ENCODE measurements at regions not wholly inside any gene's neighbourhood (a gene's known extent, or its start where the extent isn't known, plus 50 kb on each side); places are given as distances from the start of the nearest gene placed in this dataset.

DNA sequence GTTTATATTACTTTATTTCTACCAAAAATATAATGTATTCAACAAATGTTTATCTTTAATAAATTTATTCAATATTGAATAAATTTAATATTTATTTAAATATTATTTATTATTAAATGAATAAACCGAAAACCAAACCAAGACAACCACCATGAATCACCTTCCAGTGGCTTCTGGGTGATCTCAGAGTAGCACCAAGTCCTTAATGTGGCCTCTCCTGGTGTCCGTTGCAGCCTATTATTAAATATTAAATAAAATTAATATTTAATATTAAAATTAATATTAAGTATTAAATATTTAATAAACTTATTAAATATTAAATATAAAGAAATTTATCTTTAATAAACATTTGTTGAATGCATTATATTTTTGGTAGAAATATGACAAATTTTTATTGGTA lies 143.3 kb upstream of the PLPP4 start:
- DNase-seq (ENCODE audit: low read depth, low spot score), result no peak
- Mint-ChIP-seq H3K27ac (ENCODE audit: unreplicated experiment) (no peak overlapping the region), H3K36me3 (ENCODE audit: low read depth) (no peaks in the 10 kb centered on the region), H3K27me3 (ENCODE audit: low read depth) (peaks cover 2% of the 10 kb centered on the region), H3K9me3 (no peaks in the 10 kb centered on the region), H3K4me1 (no peaks in the 10 kb centered on the region), H3K4me3 (no peak overlapping the region)
- TF ChIP-seq, protein P1, sequence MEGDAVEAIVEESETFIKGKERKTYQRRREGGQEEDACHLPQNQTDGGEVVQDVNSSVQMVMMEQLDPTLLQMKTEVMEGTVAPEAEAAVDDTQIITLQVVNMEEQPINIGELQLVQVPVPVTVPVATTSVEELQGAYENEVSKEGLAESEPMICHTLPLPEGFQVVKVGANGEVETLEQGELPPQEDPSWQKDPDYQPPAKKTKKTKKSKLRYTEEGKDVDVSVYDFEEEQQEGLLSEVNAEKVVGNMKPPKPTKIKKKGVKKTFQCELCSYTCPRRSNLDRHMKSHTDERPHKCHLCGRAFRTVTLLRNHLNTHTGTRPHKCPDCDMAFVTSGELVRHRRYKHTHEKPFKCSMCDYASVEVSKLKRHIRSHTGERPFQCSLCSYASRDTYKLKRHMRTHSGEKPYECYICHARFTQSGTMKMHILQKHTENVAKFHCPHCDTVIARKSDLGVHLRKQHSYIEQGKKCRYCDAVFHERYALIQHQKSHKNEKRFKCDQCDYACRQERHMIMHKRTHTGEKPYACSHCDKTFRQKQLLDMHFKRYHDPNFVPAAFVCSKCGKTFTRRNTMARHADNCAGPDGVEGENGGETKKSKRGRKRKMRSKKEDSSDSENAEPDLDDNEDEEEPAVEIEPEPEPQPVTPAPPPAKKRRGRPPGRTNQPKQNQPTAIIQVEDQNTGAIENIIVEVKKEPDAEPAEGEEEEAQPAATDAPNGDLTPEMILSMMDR (conservative IDR thresholded peaks at IDR 0.05), result no peak

DNA sequence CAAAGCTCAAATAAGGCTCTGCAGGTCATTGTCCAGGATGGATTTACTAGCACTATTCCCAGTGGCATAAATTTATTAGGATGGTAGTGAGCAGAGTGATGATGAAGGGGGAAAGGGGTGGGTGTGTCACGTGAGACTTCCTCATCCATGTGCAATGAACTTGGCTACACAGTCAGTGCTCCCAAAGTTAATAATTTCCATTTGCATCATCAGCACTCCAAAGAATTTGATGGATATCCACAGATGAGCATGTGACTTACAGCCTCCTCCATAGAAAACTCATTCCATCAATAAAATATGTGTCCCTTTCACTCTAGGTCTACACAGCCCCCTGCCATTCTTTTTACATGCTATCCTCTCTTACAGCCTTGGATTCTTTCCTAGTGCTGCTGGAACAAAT lies 142.6 kb upstream of the PLPP4 start:
- H3K36me3 Mint-ChIP-seq (ENCODE audit: low read depth), result no peaks in the 10 kb centered on the region
- no peak for DNase-seq (ENCODE audit: low read depth, low spot score)
- H3K4me3 Mint-ChIP-seq, result no peak overlapping the region
- TF ChIP-seq, protein P1 (conservative IDR thresholded peaks at IDR 0.05), result no peak
- no peaks in the 10 kb centered on the region for H3K9me3 Mint-ChIP-seq
- H3K27ac Mint-ChIP-seq (ENCODE audit: unreplicated experiment), result no peak overlapping the region
- H3K4me1 Mint-ChIP-seq, result no peaks in the 10 kb centered on the region
- H3K27me3 Mint-ChIP-seq (ENCODE audit: low read depth), result peaks cover 2% of the 10 kb centered on the region

DNA sequence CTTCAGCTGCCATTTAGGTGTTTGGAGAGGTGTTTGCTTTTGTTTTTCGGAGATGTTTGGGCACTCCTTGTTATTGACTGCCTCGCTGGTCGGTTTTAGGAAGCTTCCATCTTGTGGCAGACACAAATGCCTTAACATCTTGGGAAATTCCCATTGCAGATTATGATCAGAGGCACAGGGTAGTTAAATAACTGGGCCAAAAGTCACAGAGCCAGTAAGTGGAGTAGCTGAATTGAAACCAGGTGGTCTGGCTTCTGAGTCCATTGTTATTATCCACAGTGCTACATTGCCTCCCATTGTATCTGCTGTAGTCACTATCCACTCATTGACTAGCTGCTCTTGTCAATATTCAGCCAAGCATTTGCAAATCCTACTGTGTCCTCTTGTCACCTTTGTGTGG lies 138.2 kb upstream of the PLPP4 start:
- Mint-ChIP-seq H3K4me3 (no peak overlapping the region), H3K36me3 (ENCODE audit: low read depth) (no peaks in the 10 kb centered on the region), H3K27me3 (ENCODE audit: low read depth) (peaks cover 7% of the 10 kb centered on the region), H3K4me1 (no peaks in the 10 kb centered on the region), H3K9me3 (no peaks in the 10 kb centered on the region), H3K27ac (ENCODE audit: unreplicated experiment) (no peak overlapping the region)
- DNase-seq (ENCODE audit: low read depth, low spot score), result no peak
- TF ChIP-seq, protein P1 (conservative IDR thresholded peaks at IDR 0.05), result no peak

DNA sequence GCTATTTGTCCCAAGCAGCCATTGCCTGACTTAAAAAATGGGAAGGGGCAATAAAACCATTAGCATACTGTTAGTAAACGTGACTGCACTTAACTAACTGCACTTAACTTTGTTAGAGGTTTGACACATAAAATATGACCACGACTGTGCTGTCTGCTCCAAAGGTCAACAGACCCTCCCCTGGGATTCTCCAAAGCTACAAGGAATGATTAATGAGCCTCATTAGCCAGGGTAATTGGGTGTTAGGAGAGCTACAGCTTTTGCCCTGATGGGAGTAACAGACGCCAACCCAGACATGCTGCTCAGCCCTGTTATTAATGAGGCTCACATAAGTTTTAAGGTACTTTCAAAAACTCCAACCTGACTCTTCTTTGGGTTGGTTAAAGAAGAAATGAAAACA lies 129.4 kb upstream of the PLPP4 start:
- Mint-ChIP-seq H3K4me1 (no peaks in the 10 kb centered on the region), H3K36me3 (ENCODE audit: low read depth) (no peaks in the 10 kb centered on the region), H3K9me3 (no peaks in the 10 kb centered on the region), H3K27me3 (ENCODE audit: low read depth) (no peaks in the 10 kb centered on the region), H3K4me3 (no peak overlapping the region), H3K27ac (ENCODE audit: unreplicated experiment) (no peak overlapping the region)
- TF ChIP-seq, protein P1 (conservative IDR thresholded peaks at IDR 0.05), result no peak
- no peak for DNase-seq (ENCODE audit: low read depth, low spot score)

DNA sequence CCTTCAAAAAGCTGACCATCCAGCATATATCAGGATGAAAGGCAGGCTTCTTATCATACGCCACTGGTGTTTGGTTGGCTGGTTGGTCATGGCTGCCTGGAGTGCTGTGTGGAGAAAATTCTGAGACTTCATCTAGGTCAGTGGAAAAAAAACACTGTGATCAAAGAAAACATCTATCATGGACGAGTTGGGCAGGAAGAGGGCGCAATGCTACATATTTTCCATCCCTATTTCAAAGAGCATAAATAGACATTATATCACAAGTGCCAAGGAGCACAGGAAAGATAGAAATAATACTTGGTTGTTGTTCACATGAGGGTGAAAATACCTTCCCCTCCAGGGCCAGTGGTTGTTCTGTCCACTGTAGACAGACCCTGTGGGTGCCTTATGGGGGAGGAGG lies 128.4 kb upstream of the PLPP4 start:
- Mint-ChIP-seq H3K9me3 (no peaks in the 10 kb centered on the region), H3K36me3 (ENCODE audit: low read depth) (no peaks in the 10 kb centered on the region), H3K4me3 (no peak overlapping the region), H3K27ac (ENCODE audit: unreplicated experiment) (no peak overlapping the region), H3K4me1 (no peaks in the 10 kb centered on the region), H3K27me3 (ENCODE audit: low read depth) (no peaks in the 10 kb centered on the region)
- TF ChIP-seq, protein P1 (conservative IDR thresholded peaks at IDR 0.05), result no peak
- no peak for DNase-seq (ENCODE audit: low read depth, low spot score)

DNA sequence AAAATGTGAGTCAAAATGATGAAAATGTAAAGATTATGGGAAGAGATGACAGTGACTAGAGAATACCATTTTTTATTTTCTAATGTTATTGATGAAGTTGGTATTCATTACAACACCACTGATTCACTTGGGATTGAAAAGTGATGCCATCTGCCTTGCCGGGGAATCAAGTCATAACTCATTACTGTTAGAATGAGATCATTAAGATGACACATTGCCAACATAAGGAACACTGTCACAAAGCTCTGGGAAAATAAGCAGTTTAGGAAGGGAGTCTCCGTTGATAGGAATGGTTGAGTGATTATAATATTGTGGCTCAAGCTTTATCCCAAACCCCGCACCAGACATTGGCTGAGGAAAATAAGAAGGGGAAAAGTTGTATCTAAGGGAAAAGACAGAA lies 121.5 kb upstream of the PLPP4 start:
- H3K27me3 Mint-ChIP-seq (ENCODE audit: low read depth), result peaks cover 6% of the 10 kb centered on the region
- no peaks in the 10 kb centered on the region for H3K4me1 Mint-ChIP-seq
- TF ChIP-seq, protein P1 (conservative IDR thresholded peaks at IDR 0.05), result no peak

More for the DNA sequence above, 121.5 kb upstream of the PLPP4 start:
- no peaks in the 10 kb centered on the region for H3K9me3 Mint-ChIP-seq
- no peak overlapping the region for H3K27ac Mint-ChIP-seq (ENCODE audit: unreplicated experiment)
- H3K4me3 Mint-ChIP-seq, result no peak overlapping the region
- no peak for DNase-seq (ENCODE audit: low read depth, low spot score)
- no peaks in the 10 kb centered on the region for H3K36me3 Mint-ChIP-seq (ENCODE audit: low read depth)
